Muscle of leg (tissue), 3 donors: ENCODE measurements at regions not wholly inside any gene's neighbourhood (a gene's known extent, or its start where the extent isn't known, plus 50 kb on each side); places are given as distances from the start of the nearest gene placed in this dataset.

Experiments used
- DNase-seq: peaks from one replicate; pipeline ENCODE4 v3.0.0; 2013
- H3K27ac ChIP-seq: one replicate; pipeline ENCODE4 v1.5.1; 2013; ENCODE audit warnings: mild to moderate bottlenecking, low read length, control low read depth
- H3K27me3 ChIP-seq: one replicate; pipeline ENCODE4 v1.6.1; 2013; ENCODE audit warnings: low read length; ENCODE audit not compliant: control insufficient read depth, insufficient read depth
- H3K36me3 ChIP-seq: one replicate; pipeline ENCODE4 v1.6.1; 2013; ENCODE audit warnings: low read length; ENCODE audit not compliant: control insufficient read depth, insufficient read depth
- H3K4me1 ChIP-seq: one replicate; pipeline ENCODE4 v1.6.1; 2013; ENCODE audit warnings: low read length; ENCODE audit not compliant: control insufficient read depth, insufficient read depth
- H3K4me3 ChIP-seq: one replicate; pipeline ENCODE4 v1.5.1; 2013; ENCODE audit warnings: low read length, control low read depth
- H3K9me3 ChIP-seq: replicated peaks from 2 replicates; pipeline ENCODE4 v1.6.1; 2013; ENCODE audit warnings: low read depth, low read length; ENCODE audit not compliant: control insufficient read depth
- WGBS: methylation state at CpG from one replicate; pipeline ENCODE4 v1.1.5; 2013; ENCODE audit warnings: missing lambda C conversion rate; ENCODE audit not compliant: insufficient coverage; 5-methylcytosine and 5-hydroxymethylcytosine counted together

DNA sequence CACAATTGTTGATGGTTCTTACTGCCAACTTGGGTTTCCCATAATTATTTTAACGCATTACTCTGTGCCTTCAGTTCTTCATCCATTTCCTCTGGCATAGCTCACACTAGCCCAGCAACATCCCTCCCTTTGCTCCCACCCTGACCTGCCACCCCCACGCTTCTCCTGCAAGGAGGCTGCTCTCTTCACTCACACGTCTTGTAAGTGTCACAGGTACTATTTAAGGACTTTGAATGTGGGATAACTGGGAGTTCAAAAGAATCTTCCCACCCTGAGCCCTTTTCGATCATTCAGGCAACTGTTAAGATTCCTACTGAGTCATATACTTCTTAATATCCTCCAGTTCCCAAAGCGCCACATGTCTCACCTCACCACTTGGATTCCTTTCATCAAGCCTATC, 95.4 kb downstream of the PXDC1 start:
- Histone ChIP-seq H3K9me3 (no peaks in the 10 kb centered on the region), H3K4me3 (no peak overlapping the region), H3K36me3 (no peaks in the 10 kb centered on the region), H3K27ac (no peak overlapping the region), H3K27me3 (peaks cover 2% of the 10 kb centered on the region), H3K4me1 (no peaks in the 10 kb centered on the region)
- DNase-seq, result no peak
- WGBS, result 100% methylated on average over 1 of the region's 5 CpGs

DNA sequence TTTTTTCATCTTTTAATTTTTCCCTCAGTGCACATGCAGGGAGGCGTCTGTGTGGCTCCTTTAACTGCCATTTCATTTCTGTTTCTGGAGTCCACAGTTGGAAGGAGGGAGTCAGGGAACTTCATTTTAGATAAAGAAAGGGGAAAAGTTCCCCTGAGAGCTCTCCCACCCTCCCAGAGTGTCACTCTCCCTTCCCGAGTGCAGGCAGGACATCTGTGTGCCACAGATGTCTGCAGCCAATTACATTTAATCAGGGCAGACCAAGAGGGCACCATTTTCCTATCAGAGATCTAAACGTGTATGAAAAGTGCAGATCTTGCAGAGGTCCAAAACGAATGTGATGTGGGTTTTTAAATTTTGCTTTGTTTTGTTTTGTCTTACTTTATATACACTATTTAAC, 96.6 kb downstream of the PXDC1 start:
- Histone ChIP-seq H3K4me3 (no peak overlapping the region), H3K9me3 (no peaks in the 10 kb centered on the region), H3K27ac (no peak overlapping the region), H3K27me3 (peaks cover 2% of the 10 kb centered on the region), H3K36me3 (no peaks in the 10 kb centered on the region), H3K4me1 (no peaks in the 10 kb centered on the region)
- no CpG with 5 or more reads among the region's 4 CpGs for WGBS
- DNase-seq, result no peak

DNA sequence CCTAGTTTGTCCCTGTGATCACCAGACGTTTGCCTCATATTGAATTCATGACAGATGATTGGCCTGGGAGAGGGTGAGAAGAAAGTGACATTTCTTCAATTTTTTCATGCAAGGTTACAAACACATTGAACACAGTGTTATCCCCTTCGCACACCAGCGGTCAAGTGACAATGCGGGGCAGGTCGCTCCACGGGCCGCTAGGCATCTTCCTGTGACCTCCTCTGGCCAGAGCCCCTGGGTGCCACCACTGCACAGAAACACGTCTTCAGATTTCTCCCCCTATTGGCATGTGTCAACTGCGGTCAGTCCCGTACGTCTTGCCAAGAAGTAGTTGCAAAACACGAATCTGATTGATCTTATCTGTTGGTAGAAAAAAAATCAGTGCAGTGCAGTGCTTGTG, 97.1 kb downstream of the PXDC1 start:
- DNase-seq, result no peak
- H3K9me3 ChIP-seq, result no peaks in the 10 kb centered on the region
- peaks cover 2% of the 10 kb centered on the region for H3K27me3 ChIP-seq
- no peaks in the 10 kb centered on the region for H3K4me1 ChIP-seq
- 93% methylated on average over 6 of the region's 12 CpGs for WGBS
- H3K4me3 ChIP-seq, result no peak overlapping the region
- no peak overlapping the region for H3K27ac ChIP-seq
- no peaks in the 10 kb centered on the region for H3K36me3 ChIP-seq

DNA sequence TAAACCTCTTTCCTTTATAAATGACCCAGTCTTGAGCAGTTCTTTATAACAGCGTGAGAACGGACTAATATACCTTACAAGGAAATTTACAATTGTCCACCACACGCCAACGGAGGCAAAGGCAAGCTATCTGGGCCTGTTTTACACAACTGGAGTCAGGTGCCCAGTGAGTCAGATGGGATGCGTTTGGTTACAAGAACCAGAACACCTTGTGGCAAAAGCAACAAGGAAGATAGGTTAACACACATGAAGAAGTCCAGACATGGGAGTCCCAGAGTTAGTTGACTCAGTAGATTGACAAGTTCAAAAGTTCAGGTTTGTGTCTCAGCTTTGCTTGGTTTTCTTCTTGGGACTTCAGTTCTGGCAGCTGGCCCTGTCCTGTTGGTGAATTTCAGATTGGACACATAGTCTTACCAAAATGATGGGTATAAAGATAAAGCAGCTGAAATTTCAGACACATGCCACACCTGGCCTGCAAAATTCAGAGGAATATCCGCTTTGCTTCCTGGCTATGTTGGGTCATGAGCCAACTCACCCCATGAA, 97.9 kb downstream of the PXDC1 start:
- DNase-seq, result no peak
- Histone ChIP-seq H3K27me3 (peaks cover 2% of the 10 kb centered on the region), H3K27ac (no peak overlapping the region), H3K9me3 (no peaks in the 10 kb centered on the region), H3K36me3 (no peaks in the 10 kb centered on the region), H3K4me1 (no peaks in the 10 kb centered on the region), H3K4me3 (no peak overlapping the region)
- 88% methylated on average over 6 of the region's 6 CpGs for WGBS

DNA sequence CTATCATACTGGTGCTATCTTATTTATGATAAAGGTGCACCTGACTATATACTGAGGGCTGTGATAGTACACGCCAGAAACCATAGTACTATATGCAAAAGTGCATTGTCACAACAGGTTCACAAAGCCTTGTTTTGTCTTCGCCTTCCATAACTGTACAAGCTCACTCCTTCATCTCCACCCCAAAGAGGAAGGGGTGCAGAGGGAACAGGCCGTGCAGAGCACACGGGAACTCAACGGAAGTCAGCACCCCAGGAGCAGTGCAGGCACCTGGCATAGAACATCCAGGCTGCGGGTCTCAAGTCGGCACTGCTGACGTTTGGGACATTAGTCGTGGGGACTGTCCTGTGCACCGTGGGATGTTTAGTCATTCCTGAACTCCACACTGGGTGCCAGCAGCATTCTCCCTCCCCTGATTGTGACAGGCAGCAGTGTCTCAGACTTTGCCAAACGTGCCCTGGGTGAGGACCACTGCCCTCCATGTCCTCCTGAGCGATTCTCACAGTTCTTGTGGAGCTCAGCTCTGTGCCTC, 99.7 kb downstream of the PXDC1 start:
- no peak for DNase-seq
- Histone ChIP-seq H3K27ac (no peak overlapping the region), H3K27me3 (no peaks in the 10 kb centered on the region), H3K9me3 (no peaks in the 10 kb centered on the region), H3K4me3 (no peak overlapping the region), H3K4me1 (no peaks in the 10 kb centered on the region), H3K36me3 (no peaks in the 10 kb centered on the region)
- 78% methylated on average over 7 of the region's 12 CpGs for WGBS

DNA sequence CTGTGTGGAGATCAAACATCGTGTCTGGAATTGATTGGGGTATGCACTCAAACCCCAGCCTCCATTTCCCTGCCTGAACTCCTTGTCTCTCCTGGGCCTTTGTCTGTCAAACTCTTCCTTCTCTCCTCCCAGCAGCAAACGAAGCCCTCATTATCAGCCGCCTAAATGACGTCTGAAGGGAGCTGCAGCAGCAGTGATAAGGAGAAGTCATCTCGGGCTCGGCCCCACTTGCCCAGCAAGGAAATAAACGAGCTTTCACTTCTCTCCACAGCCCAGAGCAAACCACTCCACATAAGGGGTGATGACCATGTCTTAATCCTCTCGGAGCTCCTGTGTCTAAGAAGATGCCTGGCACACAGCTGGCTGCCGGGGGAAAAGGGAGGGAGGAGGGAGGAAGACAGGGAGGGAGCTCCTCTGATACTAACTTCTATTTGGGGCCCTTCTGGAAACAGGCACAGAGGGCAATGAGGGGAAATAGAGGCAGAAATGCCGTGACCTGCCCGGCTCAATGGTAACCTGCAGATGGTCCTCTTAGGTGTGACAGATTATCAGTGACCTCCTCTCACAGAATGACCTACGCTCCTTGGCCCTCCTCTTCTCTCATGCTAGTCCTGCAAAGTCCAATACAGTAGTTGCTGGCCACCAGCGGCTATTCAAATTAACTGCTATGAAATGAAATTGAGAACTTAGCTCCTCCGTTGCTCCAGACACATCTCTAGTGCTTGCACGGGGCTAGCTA, 100.4 kb downstream of the PXDC1 start:
- H3K4me1 ChIP-seq, result no peaks in the 10 kb centered on the region
- H3K9me3 ChIP-seq, result no peaks in the 10 kb centered on the region
- H3K27me3 ChIP-seq, result no peaks in the 10 kb centered on the region
- H3K36me3 ChIP-seq, result no peaks in the 10 kb centered on the region
- H3K4me3 ChIP-seq, result no peak overlapping the region
- DNase-seq, result peak; percentile 33
- H3K27ac ChIP-seq, result no peak overlapping the region
- 93% methylated on average over 6 of the region's 15 CpGs for WGBS

DNA sequence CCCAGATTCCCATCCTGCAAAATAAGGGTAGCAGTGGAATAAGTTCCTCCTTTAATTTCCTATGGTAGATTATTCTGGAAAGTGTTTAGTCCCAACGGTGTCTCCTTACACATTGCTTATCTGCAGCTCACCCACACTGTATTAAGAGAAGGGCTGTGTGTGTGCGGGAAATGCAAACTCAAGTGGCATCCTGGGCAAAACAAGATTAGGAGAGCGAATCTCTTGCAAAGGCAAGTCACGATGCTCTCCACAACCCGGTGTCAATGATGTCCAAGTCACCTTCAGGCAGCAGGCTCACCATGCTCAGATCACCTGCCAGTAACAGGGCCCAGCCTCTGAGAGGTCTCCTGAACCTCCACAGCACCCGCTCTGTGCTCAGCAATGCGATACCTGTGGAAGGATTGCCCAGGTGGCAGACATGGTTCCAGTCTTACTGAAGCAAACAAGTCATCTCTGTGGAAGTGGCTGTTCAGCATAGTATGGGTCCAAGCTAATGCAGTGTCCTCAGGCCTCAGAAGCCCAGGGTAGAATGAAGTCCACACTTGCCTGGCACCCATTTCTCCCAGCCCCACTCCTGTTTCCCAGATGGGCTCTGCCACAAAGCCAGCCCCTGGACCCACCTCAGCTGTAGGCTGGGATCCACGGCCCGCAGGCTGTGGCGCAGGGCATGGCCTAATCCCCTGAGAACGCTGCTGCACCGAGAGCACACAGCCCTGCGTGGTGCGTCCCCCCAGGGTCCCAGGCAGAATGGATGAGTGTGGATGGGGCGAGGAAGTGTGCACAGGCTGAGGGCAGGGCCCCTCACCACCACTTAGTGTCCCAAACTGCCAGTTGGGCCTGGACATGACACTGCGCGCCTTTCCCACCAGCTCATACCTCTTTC, 101.2 kb downstream of the PXDC1 start:
- 91% methylated on average over 15 of the region's 17 CpGs for WGBS

DNA sequence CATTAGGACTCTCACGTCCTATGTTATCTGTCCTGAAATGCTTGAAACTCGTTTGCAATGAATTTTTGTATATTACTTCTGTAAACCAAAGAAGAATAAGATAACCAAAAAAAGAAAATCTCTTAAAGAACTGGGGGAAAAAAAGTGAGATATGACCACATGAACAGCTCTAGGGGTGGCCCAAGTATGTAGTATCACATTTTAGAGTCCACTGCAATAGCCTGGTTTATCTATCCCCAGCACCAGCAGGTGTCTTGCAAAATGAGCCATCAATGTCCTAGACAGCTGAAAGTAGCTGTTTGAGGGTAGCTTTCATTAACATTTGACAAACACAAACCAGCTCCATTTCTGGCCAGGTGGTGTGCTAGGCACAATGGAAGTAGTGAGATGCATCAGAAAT, 102.8 kb downstream of the PXDC1 start:
- no peaks in the 10 kb centered on the region for H3K36me3 ChIP-seq
- no peak for DNase-seq
- no peak overlapping the region for H3K27ac ChIP-seq
- H3K4me1 ChIP-seq, result no peaks in the 10 kb centered on the region
- H3K4me3 ChIP-seq, result no peak overlapping the region
- no peaks in the 10 kb centered on the region for H3K9me3 ChIP-seq
- WGBS, result no CpG with 5 or more reads among the region's 2 CpGs
- H3K27me3 ChIP-seq, result peaks cover 1% of the 10 kb centered on the region

More for the DNA sequence above, 101.2 kb downstream of the PXDC1 start:
- H3K27ac ChIP-seq, result no peak overlapping the region
- DNase-seq, result no peak
- H3K27me3 ChIP-seq, result no peaks in the 10 kb centered on the region
- H3K36me3 ChIP-seq, result no peaks in the 10 kb centered on the region
- H3K9me3 ChIP-seq, result no peaks in the 10 kb centered on the region
- no peak overlapping the region for H3K4me3 ChIP-seq
- no peaks in the 10 kb centered on the region for H3K4me1 ChIP-seq

DNA sequence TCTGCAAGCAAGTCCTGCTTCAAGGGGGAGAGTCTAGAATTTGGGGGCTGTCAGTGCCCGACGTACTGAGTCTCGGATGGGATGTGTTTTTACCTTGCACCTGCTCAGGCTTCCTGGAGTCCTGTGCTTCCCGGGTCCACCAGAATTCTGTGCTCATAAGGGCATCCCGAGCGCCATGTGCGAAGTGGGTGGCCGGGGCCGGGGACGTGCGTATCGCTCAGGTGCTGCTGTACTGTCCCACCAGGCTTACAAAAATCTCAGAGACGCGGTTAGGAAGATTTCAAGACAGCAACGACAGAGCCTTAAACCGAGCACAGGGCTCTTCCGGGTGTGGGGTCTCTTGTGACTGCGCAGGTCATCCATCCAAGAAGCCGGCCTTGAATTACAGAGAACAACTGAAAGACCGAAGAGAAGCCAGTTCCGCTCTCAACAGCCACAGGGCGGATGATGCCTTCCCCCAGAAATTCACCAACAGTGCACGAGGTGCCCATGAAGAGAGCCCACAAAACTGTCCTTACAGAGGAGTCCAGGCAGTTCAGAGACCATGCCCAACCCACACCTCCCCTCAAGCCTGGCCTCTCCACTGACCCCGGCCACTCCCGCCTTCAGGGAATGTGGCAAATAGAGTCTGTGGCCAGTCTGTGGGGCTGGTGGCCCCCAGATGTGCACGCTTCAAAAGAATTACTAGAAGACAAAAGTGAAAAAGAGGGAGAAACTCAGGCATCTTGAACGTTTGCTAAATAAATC, 104.7 kb downstream of the PXDC1 start:
- Histone ChIP-seq H3K9me3 (no peaks in the 10 kb centered on the region), H3K36me3 (no peaks in the 10 kb centered on the region), H3K4me1 (no peaks in the 10 kb centered on the region), H3K27ac (no peak overlapping the region), H3K4me3 (no peak overlapping the region), H3K27me3 (peaks cover 2% of the 10 kb centered on the region)
- no peak for DNase-seq
- WGBS, result 82% methylated on average over 19 of the region's 27 CpGs

DNA sequence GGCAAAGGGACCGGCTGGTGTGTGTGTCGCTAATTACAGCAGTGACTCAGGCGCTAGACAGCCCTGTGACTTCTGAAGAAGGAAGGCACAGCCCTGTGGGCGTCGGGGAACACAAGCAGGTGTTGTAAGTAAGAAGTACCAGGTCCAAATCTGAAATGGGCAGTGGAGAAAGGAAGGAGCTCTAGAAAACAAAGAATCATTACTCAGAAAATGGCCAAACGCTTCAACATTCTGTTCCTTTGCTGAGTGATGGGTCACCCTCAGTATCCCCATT, 106.8 kb downstream of the PXDC1 start:
- no peak for DNase-seq

More for the DNA sequence above, 106.8 kb downstream of the PXDC1 start:
- Histone ChIP-seq H3K27me3 (peaks cover 2% of the 10 kb centered on the region), H3K9me3 (no peaks in the 10 kb centered on the region), H3K4me3 (no peak overlapping the region), H3K27ac (no peak overlapping the region), H3K36me3 (no peaks in the 10 kb centered on the region), H3K4me1 (no peaks in the 10 kb centered on the region)
- WGBS, result no CpG with 5 or more reads among the region's 6 CpGs
